ENCODE measurements at regions not wholly inside any gene's neighbourhood (a gene's known extent, or its start where the extent isn't known, plus 50 kb on each side); places are given as distances from the start of the nearest gene placed in this dataset.

DNA sequence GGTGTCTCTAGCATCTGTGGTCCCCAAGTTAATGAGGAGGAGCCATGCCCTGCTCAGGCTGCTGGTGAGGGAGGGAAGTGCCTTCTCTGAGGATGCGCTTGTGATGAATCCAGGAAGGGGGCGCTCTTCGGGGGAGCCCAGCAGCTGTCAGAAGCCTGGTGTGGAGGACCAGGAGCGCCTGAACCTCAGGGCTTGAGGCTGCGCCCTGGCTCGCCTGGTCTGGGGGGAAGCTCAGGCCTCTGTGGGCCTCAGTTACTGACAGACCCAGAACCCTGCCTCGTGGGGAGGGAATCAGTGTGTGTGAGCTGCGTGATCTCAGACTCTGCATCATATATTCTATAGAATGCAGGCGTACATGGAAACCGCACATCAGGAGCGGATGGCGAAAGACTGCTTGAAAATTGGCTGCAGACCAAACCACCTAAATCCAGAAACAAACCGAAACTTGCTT lies 126.1 kb downstream of the SEC14L1 start:
- Mint-ChIP-seq H3K36me3 (no peaks in the 10 kb centered on the region), H3K4me3 (no peak overlapping the region), H3K27me3 (peaks cover 0 to 7% (median 0%) of the 10 kb centered on the region in 5 donors), H3K27ac (no peak overlapping the region), H3K4me1 (peaks cover 0 to 2% (median under 1%) of the 10 kb centered on the region in 4 donors), H3K9me3 (no peaks in the 10 kb centered on the region)
- no peak for DNase-seq
- peak in 1 of 2 donors; percentile 53 for ATAC-seq
- POLR2A ChIA-PET: no interaction called here

DNA sequence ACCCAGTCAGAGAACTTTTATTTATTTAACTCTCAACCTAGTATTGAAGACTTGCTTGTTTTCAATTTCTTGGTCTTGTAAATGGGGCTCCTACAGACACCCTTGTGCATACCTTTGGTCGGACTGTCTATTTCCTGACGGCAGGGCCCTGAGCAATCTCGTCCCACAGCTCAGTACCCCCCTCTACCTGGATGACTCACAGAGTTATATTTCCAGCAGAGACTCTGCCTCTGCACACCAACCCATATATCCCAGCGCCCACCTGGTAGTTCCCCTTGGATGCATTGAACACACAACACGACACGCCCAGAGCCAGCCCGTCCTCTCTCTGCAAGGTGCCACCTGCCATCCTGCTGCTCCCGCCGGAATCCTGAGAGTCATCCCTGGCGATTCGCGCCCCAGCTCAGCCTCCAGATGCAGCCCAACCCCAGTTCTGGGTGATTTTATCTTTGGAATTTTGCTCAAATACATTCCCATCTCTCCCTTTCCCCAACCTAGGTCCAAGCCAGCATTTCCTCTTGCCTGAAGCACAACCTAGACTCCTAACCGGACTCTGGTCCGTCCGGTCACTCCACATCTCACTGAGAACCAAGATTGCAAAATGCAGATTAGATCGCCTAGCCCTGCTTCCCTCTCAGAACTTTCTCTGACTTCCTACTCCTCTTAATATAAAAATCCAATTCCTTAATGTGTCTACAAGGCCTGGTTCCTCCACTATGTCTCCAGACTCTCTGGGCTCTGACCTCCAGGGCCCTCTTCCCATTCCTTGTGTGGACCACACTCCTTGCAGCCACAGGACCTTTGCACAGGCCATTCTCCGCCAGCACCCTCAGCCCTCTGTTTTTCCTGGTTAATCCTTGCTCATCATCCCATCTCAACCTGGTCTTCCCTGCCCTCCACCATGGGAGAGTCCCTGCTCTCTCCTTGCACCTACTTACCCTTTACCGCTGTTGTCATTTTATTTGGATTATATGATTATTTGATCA lies 129.2 kb downstream of the SEC14L1 start:
- ATAC-seq: no peak
- H3K4me3 Mint-ChIP-seq: no peak overlapping the region
- POLR2A ChIA-PET: no interaction called here
- no peaks in the 10 kb centered on the region for H3K36me3 Mint-ChIP-seq
- no peak for DNase-seq
- no peaks in the 10 kb centered on the region for H3K9me3 Mint-ChIP-seq
- peaks cover 0 to 2% (median under 1%) of the 10 kb centered on the region in 4 donors for H3K4me1 Mint-ChIP-seq
- H3K27ac Mint-ChIP-seq: peak overlapping the region in 1 of 10 donors; percentile 10
- peaks cover 0 to 7% (median 0%) of the 10 kb centered on the region in 5 donors for H3K27me3 Mint-ChIP-seq

DNA sequence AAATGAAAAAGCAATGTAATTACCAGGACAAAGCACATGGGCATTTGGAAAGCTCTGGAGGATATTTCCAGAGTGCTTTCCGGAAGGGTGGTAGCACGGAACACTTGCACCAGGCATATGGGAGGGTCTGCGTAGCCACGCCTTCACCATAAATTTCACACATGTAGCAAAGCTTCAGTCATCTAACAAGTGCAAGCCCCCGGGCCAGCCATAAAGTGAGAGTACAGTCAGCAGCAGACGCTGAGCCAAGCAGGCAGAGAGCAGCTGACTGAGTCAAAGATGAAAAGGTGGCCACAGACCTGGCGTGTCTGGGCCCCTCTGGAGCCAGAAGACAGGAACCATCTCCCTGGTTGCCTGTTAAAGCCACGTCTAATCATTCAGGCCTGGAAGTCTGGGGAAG lies 130.6 kb downstream of the SEC14L1 start:
- peaks cover 0 to 7% (median 0%) of the 10 kb centered on the region in 5 donors for H3K27me3 Mint-ChIP-seq
- peak overlapping the region in 2 of 10 donors; percentile 17 to 37 for H3K27ac Mint-ChIP-seq
- peaks cover 0 to 2% (median 0%) of the 10 kb centered on the region in 4 donors for H3K4me1 Mint-ChIP-seq
- H3K36me3 Mint-ChIP-seq: no peaks in the 10 kb centered on the region
- ATAC-seq: no peak
- no peaks in the 10 kb centered on the region for H3K9me3 Mint-ChIP-seq
- no peak for DNase-seq
- no peak overlapping the region for H3K4me3 Mint-ChIP-seq
- POLR2A ChIA-PET: interaction anchor here (0.7 kb wide), 1 partner anchor 13 kb away, joined by 3 read pairs; no protein-coding TSS in a partner anchor

DNA sequence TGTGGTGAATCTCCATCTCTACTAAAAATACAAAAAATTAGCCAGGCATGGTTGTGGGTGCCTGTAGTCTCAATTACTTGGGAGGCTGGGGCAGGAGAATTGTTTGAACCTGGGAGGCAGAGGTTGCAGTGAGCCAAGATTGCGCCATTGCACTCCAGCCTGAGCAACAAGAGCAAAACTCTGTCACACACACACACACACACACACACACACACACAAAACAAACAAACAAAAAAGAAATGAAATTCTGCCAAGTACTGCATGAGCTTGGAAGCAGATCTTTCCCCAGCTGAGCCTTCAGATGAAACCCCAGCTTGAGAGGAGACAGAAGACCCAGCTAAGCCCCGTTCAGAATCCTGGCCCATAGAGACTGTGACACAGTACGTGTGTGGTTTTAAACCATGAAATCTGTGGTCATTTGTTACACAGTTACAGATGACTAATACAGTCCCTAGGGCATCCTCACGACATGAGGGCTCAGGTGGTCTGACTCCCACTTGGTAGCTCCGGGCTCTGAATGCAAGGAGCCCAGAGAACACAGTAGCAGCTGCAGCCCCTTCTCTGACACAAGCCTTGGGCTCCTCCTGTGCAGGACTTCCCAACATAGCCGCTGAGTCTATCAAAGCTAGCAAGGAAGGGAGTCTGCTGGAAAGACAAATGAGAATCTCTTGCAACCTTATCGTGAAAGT lies 132.8 kb downstream of the SEC14L1 start:
- Mint-ChIP-seq H3K9me3 (no peaks in the 10 kb centered on the region), H3K27me3 (peaks cover 0 to 7% (median 0%) of the 10 kb centered on the region in 5 donors), H3K4me3 (no peak overlapping the region), H3K4me1 (peaks cover 0 to 3% (median 0%) of the 10 kb centered on the region in 4 donors), H3K27ac (no peak overlapping the region), H3K36me3 (no peaks in the 10 kb centered on the region)
- POLR2A ChIA-PET: no interaction called here
- ATAC-seq (no peak), DNase-seq (no peak)

DNA sequence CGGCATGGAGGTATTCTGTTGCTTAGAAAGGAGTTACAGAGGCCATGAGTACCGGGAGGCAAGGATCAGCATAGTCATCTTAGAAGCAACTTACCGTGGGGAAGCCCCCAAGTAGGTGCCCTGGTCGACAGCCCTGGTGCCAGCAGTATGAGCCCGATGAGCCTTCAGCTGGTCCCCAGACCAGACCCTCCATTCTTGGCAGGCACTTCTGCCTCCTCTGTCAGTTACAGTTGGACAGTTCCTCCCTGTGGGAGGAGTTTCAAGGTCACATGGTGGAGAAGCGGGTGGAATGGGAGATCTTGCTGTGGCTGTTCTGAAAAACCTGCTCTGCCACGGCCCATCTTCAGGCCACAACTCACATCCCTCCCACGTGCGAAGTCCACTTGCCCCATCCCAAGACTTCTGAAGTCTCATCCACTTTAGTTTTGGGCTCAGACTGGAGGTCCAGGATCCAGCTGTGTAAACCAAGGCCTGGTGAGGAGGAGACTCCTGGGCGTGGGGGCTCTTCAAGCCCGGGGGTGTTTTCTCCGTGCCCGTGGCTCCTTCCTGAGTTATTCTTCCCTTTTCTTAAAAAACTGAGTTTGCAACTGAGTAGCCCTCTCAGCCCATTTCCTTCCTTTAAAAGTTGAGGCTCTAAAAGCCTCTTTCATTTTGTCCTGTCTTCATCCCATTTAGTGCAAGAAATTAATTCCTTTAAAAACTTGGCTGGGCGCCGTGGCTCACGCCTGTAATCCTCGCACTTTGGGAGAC lies 133.5 kb downstream of the SEC14L1 start:
- H3K4me3 Mint-ChIP-seq: no peak overlapping the region
- peaks cover 0 to 3% (median 0%) of the 10 kb centered on the region in 4 donors for H3K4me1 Mint-ChIP-seq
- H3K27me3 Mint-ChIP-seq: peaks cover 0 to 7% (median 0%) of the 10 kb centered on the region in 5 donors
- ATAC-seq (no peak), DNase-seq (no peak)
- H3K9me3 Mint-ChIP-seq: no peaks in the 10 kb centered on the region
- POLR2A ChIA-PET: no interaction called here
- H3K27ac Mint-ChIP-seq: no peak overlapping the region
- H3K36me3 Mint-ChIP-seq: no peaks in the 10 kb centered on the region

DNA sequence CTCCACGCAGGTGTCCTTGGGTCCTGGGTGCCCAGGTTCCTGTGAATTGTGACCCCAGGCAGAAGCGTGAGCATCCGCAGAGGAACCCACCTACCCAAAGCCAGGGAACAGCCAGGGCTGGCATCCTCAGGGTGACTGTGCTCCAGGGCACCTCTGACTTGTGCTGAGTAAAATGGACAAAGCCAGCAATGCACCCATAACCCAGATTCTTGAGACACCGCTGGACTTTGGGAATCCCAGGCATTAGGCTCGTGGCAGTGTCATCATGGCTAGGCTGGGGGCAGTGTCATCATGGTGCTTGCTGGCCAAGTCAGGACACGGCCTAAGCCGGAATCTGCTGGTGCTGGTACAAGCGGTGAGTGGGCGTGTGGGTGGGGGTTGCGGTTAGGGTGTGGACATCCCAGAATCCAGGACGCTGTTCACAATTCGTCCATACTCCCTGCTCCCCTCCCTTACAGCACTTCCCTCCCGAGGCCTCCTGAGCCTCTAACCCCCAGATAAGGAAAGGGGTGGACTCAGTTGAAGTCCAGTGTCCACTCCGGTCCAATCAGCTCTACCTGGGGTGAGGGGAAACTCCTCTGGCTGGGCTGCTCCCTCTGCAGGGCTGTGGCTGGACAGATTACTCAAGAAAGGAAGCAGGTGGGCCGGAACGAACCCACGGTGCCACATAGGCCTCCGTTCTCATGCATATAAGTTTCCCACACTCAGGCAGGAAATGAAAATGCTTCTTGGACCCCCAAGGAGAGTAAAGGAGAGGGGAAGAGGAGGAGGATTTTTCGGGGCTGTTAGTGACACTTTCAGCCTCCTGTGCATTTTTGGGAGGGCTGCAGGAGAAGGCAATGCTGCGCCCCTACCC lies 138.9 kb downstream of the SEC14L1 start:
- ATAC-seq (no peak), DNase-seq (no peak)
- POLR2A ChIA-PET: no interaction called here
- no peaks in the 10 kb centered on the region for H3K9me3 Mint-ChIP-seq
- peaks cover 12 to 19% (median 15%) of the 10 kb centered on the region in 4 donors for H3K4me1 Mint-ChIP-seq
- peaks cover 0 to 16% (median 8%) of the 10 kb centered on the region in 5 donors for H3K27me3 Mint-ChIP-seq
- H3K4me3 Mint-ChIP-seq: peak overlapping the region in 9 of 10 donors; percentile 43 to 85 (median 79)
- peak overlapping the region in 5 of 10 donors; percentile 13 to 99 (median 59) for H3K27ac Mint-ChIP-seq
- no peaks in the 10 kb centered on the region for H3K36me3 Mint-ChIP-seq

DNA sequence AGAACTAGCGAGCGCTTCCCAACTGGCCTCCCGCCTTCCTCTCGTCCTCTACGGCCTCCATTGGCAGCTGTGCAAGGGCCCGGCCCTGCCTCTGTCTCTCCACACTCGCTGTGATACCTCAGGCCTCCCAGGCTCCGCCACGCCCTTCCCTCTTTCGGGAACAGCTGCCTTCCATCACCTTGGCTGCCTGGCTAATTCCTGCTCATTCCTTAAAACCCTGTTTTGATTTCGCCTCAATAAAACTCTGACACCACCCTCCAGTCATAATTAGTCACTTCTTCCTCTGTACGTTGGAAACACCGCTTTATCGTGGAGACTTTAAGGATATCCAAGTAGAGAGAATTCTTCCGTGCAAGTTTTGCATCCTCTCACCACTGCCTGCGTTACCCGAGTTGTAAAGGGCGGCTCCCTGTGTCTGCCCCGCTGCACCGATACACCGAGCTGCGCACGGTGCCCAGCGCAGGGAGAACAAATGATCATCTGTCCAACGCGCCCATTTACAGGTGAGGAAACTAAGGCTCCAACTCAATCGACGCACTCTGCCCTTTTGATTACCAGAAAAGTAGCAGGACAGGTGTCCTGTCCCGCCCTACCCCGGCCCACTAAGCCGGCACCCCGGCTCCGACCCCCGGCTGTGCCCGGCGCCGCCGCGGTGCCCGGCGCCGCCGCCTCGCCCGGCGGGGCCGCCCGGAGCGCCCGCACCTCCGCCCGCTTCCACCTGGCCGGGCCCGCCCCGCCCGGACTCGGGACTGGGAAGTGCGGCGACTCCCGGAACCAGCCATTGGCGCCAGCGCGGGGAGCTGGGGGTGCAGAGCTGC lies 139.7 kb downstream of the SEC14L1 start:
- peak; percentile 15 to 18 for ATAC-seq

DNA sequence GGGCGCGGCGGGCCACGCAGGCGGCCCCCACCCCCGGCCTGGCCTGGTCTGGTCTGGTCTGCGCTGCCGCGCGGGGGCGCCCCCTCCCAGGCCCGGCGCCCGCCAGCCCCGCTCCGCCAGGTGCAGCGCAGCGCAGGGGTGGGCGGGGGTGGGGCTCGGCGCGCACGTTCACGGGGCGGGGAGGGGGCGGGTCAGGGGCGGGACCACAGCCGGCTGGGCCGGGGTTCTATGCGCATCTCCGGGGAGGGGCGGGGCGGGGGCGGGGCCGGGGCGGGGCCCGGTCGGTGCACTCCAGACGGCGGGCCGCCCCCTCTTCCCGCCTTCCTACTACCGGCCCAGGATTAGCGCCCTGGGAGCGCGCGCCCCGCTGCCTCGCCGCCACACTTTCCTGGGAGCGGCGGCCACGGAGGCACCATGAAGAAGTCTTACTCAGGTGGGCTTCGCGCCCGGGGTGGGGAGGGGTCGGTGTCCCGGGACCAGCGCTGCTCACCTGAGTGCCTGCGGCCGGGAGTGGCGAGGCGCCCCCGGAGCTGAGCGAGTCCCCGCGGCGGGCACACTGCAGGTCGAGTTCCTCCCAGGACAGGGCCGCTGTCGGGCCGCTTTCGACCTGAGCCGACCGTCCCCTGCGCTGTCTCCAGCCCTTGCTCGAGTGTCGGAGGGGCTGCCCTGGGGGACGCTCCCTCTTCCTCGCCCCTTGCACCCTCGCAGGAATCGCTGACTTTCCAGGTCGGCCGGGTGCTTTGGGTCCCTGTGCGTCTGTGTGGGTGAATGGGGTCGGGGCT lies 140.5 kb downstream of the SEC14L1 start:
- Mint-ChIP-seq H3K9me3 (no peaks in the 10 kb centered on the region), H3K4me1 (peaks cover 12 to 25% (median 16%) of the 10 kb centered on the region in 4 donors), H3K27ac (peak overlapping the region in 7 of 10 donors; percentile 35 to 99 (median 77)), H3K36me3 (no peaks in the 10 kb centered on the region), H3K27me3 (peaks cover 0 to 16% (median 8%) of the 10 kb centered on the region in 5 donors), H3K4me3 (peak overlapping the region; percentile 67 to 84 (median 78))
- ATAC-seq (peak; percentile 95 to 96), DNase-seq (peak; percentile 54 to 77 (median 71))
- POLR2A ChIA-PET: interaction anchor here (1.2 kb wide), 1 partner anchor 41 kb away, joined by 3 read pairs; no protein-coding TSS in a partner anchor

More for the DNA sequence above, 139.7 kb downstream of the SEC14L1 start:
- peak in 1 of 10 donors; percentile 15 for DNase-seq
- Mint-ChIP-seq H3K36me3 (no peaks in the 10 kb centered on the region), H3K27ac (peak overlapping the region in 7 of 10 donors; percentile 60 to 99 (median 87)), H3K4me1 (peaks cover 12 to 19% (median 15%) of the 10 kb centered on the region in 4 donors), H3K9me3 (no peaks in the 10 kb centered on the region), H3K27me3 (peaks cover 0 to 16% (median 8%) of the 10 kb centered on the region in 5 donors), H3K4me3 (peak overlapping the region; percentile 71 to 85 (median 82))
- POLR2A ChIA-PET: interaction anchor here (1.2 kb wide), 1 partner anchor 42 kb away, joined by 3 read pairs; no protein-coding TSS in a partner anchor

DNA sequence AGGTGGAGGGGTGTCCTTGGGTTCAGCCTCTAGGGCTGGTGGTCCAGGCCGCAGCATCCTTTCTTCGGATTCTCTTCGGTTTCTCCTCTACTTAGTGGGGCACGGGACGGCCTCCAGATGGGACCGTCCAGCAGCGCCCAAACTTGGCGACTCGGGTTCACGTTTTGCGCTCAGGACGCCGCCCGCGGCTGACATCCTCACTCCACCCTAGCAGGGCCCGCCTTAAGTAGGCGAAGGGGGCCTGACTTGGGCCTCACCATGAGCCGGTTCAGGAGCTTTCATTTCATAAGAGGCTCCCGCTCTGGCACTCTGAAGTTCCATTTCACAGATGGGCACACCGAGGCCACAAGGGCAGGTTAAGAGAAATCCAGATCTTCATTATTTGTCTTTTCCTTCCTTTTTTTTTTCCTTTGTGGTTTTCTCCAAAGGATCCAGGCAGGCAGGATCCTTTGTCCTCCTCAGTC lies 141.2 kb downstream of the SEC14L1 start:
- Mint-ChIP-seq H3K4me3 (peak overlapping the region; percentile 67 to 84 (median 78)), H3K27me3 (peaks cover 0 to 16% (median 8%) of the 10 kb centered on the region in 5 donors), H3K9me3 (no peaks in the 10 kb centered on the region), H3K36me3 (no peaks in the 10 kb centered on the region), H3K4me1 (peaks cover 12 to 25% (median 16%) of the 10 kb centered on the region in 4 donors), H3K27ac (peak overlapping the region in 9 of 10 donors; percentile 35 to 99 (median 76))
- ATAC-seq (no peak), DNase-seq (no peak)
- POLR2A ChIA-PET: no interaction called here

All from naive thymus-derived CD8-positive, alpha-beta T cell (primary cell).